GM12878 (cell line): ENCODE measurements at regions not wholly inside any gene's neighbourhood (a gene's known extent, or its start where the extent isn't known, plus 50 kb on each side); places are given as distances from the start of the nearest gene placed in this dataset.

Experiments
- ATAC-seq: fragments of 200-7000 bp; cut with Tn5 transposase; 3 replicates; pipeline ENCODE4 v1.9.1; 2020; ENCODE audit warnings: mild to moderate bottlenecking, moderate library complexity
- BruUV-seq: library from RNA; stranded (reverse); fragments of 400-500 nt; replicated peaks from 2 replicates; lab custom pipeline; 2021; lab: Mats Ljungman, UMichigan
- CTCF ChIA-PET: fragments of 300-600 bp; sonication (Branson Sonifier 250); formaldehyde crosslinking; extraction: SDS; loops from one replicate; lab custom pipeline; 2021; ENCODE audit warnings: inconsistent platforms; lab: Yijun Ruan, JAX
- POLR2A ChIA-PET: fragments of 350-600 bp; formaldehyde crosslinking; extraction: SDS; loops from one replicate; lab custom pipeline; 2021; ENCODE audit warnings: inconsistent platforms; lab: Charles Lee
- RAD21 ChIA-PET: fragments of 300-600 bp; sonication (Branson Sonifier 250); formaldehyde crosslinking; loops from one replicate; lab custom pipeline; 2023; ENCODE audit warnings: antibody characterized with exemption; ENCODE audit not compliant: unreplicated experiment; lab: Charles Lee
- SMC1A ChIA-PET: fragments of 300-600 bp; sonication (Branson Sonifier 250); formaldehyde crosslinking; loops from one replicate; lab custom pipeline; 2023; ENCODE audit not compliant: unreplicated experiment, uncharacterized antibody; lab: Charles Lee
- DNase-seq: peaks from one replicate; pipeline ENCODE4 v3.0.0-alpha.2; 2011; ENCODE audit warnings: low read depth, low spot score
- FAIRE-seq: peaks from 3 replicates; lab custom pipeline; 2011; peaks lifted over from hg19 to GRCh38; lab: Jason Lieb, UNC
- H2AFZ ChIP-seq: 2 replicates; pipeline ENCODE4 v1.6.0; 2011; ENCODE audit warnings: low read depth, low read length, control low read depth; ENCODE audit not compliant: control insufficient read depth
- H3K27ac ChIP-seq: 2 replicates; pipeline ENCODE4 v1.5.1; 2011; ENCODE audit warnings: control low read depth; ENCODE audit not compliant: control insufficient read depth, insufficient read depth
- H3K27me3 ChIP-seq, 2 experiments: replicated peaks in 1 of 2; 2 replicates each; pipeline versions ENCODE4 v1.6.0 to v1.6.1; 2011; ENCODE audit warnings: low read length in 1 of 2; ENCODE audit not compliant: control insufficient read depth in 2 of 2, insufficient read depth in 2 of 2
- H3K36me3 ChIP-seq, 2 experiments: 2 replicates each; pipeline ENCODE4 v1.5.1; 2011; ENCODE audit warnings: low read length in 1 of 2; ENCODE audit not compliant: control insufficient read depth in 2 of 2, insufficient read depth in 2 of 2
- H3K4me1 ChIP-seq: 2 replicates; pipeline ENCODE4 v1.6.1; 2011; ENCODE audit warnings: mild to moderate bottlenecking, low read length, moderate library complexity, mixed read lengths; ENCODE audit not compliant: control insufficient read depth, insufficient read depth
- H3K4me2 ChIP-seq: 2 replicates; pipeline ENCODE4 v1.6.0; 2011; ENCODE audit warnings: control low read depth; ENCODE audit not compliant: control insufficient read depth, insufficient read depth
- H3K4me3 ChIP-seq: fragments of 200-600 bp; sonication (generic); 2 replicates; pipeline ENCODE4 v1.5.1; 2016
- H3K79me2 ChIP-seq: 2 replicates; pipeline ENCODE4 v1.6.0; 2011; ENCODE audit warnings: low read length; ENCODE audit not compliant: control insufficient read depth, insufficient read depth
- H3K9ac ChIP-seq: 2 replicates; pipeline ENCODE4 v1.8.0; 2011; ENCODE audit warnings: low read length, control low read depth, mixed read lengths; ENCODE audit not compliant: control insufficient read depth, insufficient read depth
- H3K9me3 ChIP-seq: replicated peaks from 3 replicates; pipeline ENCODE4 v1.5.1; 2011; ENCODE audit warnings: mild to moderate bottlenecking, low read length; ENCODE audit not compliant: control insufficient read depth, insufficient read depth
- H4K20me1 ChIP-seq: 2 replicates; pipeline ENCODE4 v1.6.0; 2011; ENCODE audit not compliant: control insufficient read depth, insufficient read depth
- ASH2L ChIP-seq: fragments of 300-600, 200-600 bp; sonication (generic); IDR thresholded peaks from 2 replicates; pipeline ENCODE4 v1.6.1; 2017; ENCODE audit warnings: low read depth, mild to moderate bottlenecking, borderline replicate concordance
- ESRRA ChIP-seq: IDR thresholded peaks from 2 replicates; pipeline ENCODE4 v1.6.1; 2012; ENCODE audit warnings: mild to moderate bottlenecking, low read length, improper control_type of control experiment
- HDGF ChIP-seq: fragments of 450-650 bp; IDR thresholded peaks from 2 replicates; pipeline ENCODE4 v1.6.1; 2016; ENCODE audit warnings: antibody characterized with exemption
- IKZF1 ChIP-seq: fragments of 450-650 bp; conservative IDR thresholded peaks from 2 replicates; pipeline ENCODE4 v1.6.1; 2017; ENCODE audit warnings: antibody characterized with exemption, mild to moderate bottlenecking
- JUND ChIP-seq: IDR thresholded peaks from 2 replicates; pipeline ENCODE4 v1.6.1; 2012; ENCODE audit warnings: low read depth, mild to moderate bottlenecking, low read length, improper control_type of control experiment, moderate library complexity
- KAT2A ChIP-seq: conservative IDR thresholded peaks from 2 replicates; pipeline ENCODE4 v1.6.1; 2011; ENCODE audit warnings: low read depth, low read length; ENCODE audit not compliant: control insufficient read depth
- POLR2A ChIP-seq: IDR thresholded peaks from 2 replicates; pipeline ENCODE4 v1.6.1; 2011; ENCODE audit warnings: low read depth, mild to moderate bottlenecking, low read length
- POLR2AphosphoS2 ChIP-seq: IDR thresholded peaks from 2 replicates; pipeline ENCODE4 v1.6.1; 2011; ENCODE audit warnings: low read depth, mild to moderate bottlenecking, low read length, improper control_type of control experiment, moderate library complexity
- POLR2AphosphoS5 ChIP-seq: IDR thresholded peaks from 2 replicates; pipeline ENCODE4 v1.6.1; 2011; ENCODE audit warnings: mild to moderate bottlenecking, low read length, inconsistent platforms
- STAT3 ChIP-seq: IDR thresholded peaks from 2 replicates; pipeline ENCODE4 v1.6.1; 2011; ENCODE audit warnings: low read depth, low read length, improper control_type of control experiment
- SUPT20H ChIP-seq: IDR thresholded peaks from 2 replicates; pipeline ENCODE4 v1.6.1; 2011; ENCODE audit warnings: low read depth, mild to moderate bottlenecking, low read length, moderate library complexity, borderline replicate concordance; ENCODE audit not compliant: control insufficient read depth
- TCF12 ChIP-seq: IDR thresholded peaks from 2 replicates; pipeline ENCODE4 v1.6.1; 2011; ENCODE audit warnings: low read depth, mild to moderate bottlenecking, low read length
- WRNIP1 ChIP-seq: IDR thresholded peaks from 2 replicates; pipeline ENCODE4 v1.6.1; 2011; ENCODE audit warnings: low read depth, low read length, improper control_type of control experiment, borderline replicate concordance
- ZSCAN29 ChIP-seq: fragments of 450-650 bp; IDR thresholded peaks from 2 replicates; pipeline ENCODE4 v1.6.1; 2017; ENCODE audit warnings: mild to moderate bottlenecking, moderate library complexity
- WGBS: methylation state at CpG from one replicate; pipeline ENCODE4 v1.1.6; 2016; ENCODE audit warnings: low lambda C conversion rate; ENCODE audit not compliant: insufficient replicate concordance, insufficient coverage; ENCODE audit errors: missing lambda C conversion rate; 5-methylcytosine and 5-hydroxymethylcytosine counted together
- in situ Hi-C: fragments of 300-500 bp; cut with MboI; formaldehyde crosslinking; loops from 9 replicates; pipeline ENCODE4 v1.14.3; 2018; ENCODE audit warnings: mixed read lengths
- intact Hi-C: fragments of 100-400 bp; cut with micrococcal nuclease; formaldehyde crosslinking; loops from one replicate; pipeline ENCODE4 v1.14.2; 2022; ENCODE audit not compliant: unreplicated experiment
- TF ChIP-seq, protein P1 (sequence below): fragments of 450-650 bp; formaldehyde crosslinking; IDR thresholded peaks from 2 replicates; pipeline ENCODE4 v1.4.0; 2022; ENCODE audit warnings: mild to moderate bottlenecking, moderate library complexity
- TF ChIP-seq, protein P2 (sequence below): fragments of 450-650 bp; conservative IDR thresholded peaks from 2 replicates; pipeline ENCODE4 v1.6.1; 2017; ENCODE audit warnings: mild to moderate bottlenecking, moderate library complexity
- TF ChIP-seq, protein P3 (sequence below): fragments of 450-650 bp; IDR thresholded peaks from 2 replicates; pipeline ENCODE4 v1.6.1; 2017; ENCODE audit warnings: antibody characterized with exemption, mild to moderate bottlenecking, moderate library complexity

DNA sequence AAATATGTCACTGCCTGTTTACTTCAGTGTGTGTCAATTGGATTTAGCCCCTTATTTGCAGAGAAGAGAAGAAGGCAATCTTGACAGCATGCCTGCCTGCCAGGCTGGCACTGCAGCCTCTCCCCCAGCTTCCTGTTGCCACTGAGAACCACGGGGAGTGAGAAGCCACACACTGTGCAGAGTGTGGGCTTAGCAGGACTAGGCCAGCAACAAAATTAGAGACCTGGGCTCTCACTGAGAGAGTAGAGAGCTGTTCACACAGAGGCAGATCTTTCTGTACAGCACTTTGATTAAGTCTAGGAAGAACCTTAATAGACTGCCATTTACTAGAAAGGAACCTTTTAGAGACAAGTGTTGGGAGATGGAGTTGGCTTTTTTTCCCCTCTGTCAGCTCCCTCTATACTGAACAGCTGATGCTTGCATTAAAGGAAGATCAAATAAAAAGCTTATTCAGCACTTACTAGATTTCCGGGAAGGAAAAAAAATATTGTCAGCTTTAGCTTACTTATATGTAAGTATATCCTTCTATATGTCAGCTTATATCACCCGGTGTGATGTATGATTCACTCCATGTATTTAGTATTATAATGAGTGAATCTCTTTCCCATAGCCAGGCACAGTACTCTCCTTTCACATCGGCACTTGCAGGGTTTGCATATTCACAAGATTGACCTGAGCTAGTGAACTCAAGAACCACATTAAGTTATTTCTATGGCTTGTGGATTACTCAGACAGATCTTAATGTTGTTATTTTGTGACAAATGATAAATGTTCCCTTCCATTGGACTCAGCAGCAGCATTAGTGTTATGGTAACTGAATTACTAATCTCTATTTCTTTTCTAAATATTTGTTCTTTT, 851.0 kb upstream of the EPHA7 start:
- RAD21 ChIA-PET, result no interaction called here
- in situ Hi-C loops, result no loop called here
- Histone ChIP-seq H3K36me3 (no peaks in the 10 kb centered on the region), H3K4me3 (no peak overlapping the region), H4K20me1 (no peaks in the 10 kb centered on the region), H3K27ac (no peak overlapping the region), H2AFZ (no peak overlapping the region), H3K9me3 (no peaks in the 10 kb centered on the region), H3K4me1 (no peaks in the 10 kb centered on the region), H3K27me3 (no peaks in the 10 kb centered on the region), H3K9ac (no peak overlapping the region), H3K79me2 (no peaks in the 10 kb centered on the region), H3K4me2 (no peak overlapping the region)
- WGBS, result 49% methylated on average over 4 of the region's 4 CpGs
- no peak for DNase-seq
- CTCF ChIA-PET, result no interaction called here
- intact Hi-C loops, result no loop called here
- ATAC-seq, result peak; percentile 51; the same call in 2 of the 3 replicates
- SMC1A ChIA-PET, result no interaction called here
- no TSS peak for BruUV-seq
- POLR2A ChIA-PET, result no interaction called here
- FAIRE-seq, result no peak
- TF ChIP-seq ASH2L, result no peak
- TF ChIP-seq POLR2A, result no peak
- no peak for TF ChIP-seq KAT2A
- no peak for TF ChIP-seq WRNIP1
- TF ChIP-seq, protein P1, sequence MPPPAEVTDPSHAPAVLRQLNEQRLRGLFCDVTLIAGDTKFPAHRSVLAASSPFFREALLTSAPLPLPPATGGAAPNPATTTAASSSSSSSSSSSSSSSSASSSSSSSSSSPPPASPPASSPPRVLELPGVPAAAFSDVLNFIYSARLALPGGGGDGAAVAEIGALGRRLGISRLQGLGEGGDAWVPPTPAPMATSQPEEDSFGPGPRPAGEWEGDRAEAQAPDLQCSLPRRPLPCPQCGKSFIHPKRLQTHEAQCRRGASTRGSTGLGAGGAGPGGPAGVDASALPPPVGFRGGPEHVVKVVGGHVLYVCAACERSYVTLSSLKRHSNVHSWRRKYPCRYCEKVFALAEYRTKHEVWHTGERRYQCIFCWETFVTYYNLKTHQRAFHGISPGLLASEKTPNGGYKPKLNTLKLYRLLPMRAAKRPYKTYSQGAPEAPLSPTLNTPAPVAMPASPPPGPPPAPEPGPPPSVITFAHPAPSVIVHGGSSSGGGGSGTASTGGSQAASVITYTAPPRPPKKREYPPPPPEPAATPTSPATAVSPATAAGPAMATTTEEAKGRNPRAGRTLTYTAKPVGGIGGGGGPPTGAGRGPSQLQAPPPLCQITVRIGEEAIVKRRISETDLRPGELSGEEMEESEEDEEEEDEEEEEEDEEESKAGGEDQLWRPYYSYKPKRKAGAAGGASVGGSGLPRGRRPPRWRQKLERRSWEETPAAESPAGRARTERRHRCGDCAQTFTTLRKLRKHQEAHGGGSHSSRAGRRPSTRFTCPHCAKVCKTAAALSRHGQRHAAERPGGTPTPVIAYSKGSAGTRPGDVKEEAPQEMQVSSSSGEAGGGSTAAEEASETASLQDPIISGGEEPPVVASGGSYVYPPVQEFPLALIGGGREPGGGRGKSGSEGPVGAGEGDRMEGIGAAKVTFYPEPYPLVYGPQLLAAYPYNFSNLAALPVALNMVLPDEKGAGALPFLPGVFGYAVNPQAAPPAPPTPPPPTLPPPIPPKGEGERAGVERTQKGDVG (CRISPR knock-in tag), result no peak
- no peak for TF ChIP-seq TCF12
- no peak for TF ChIP-seq POLR2AphosphoS5
- TF ChIP-seq JUND, result no peak
- TF ChIP-seq, protein P2, sequence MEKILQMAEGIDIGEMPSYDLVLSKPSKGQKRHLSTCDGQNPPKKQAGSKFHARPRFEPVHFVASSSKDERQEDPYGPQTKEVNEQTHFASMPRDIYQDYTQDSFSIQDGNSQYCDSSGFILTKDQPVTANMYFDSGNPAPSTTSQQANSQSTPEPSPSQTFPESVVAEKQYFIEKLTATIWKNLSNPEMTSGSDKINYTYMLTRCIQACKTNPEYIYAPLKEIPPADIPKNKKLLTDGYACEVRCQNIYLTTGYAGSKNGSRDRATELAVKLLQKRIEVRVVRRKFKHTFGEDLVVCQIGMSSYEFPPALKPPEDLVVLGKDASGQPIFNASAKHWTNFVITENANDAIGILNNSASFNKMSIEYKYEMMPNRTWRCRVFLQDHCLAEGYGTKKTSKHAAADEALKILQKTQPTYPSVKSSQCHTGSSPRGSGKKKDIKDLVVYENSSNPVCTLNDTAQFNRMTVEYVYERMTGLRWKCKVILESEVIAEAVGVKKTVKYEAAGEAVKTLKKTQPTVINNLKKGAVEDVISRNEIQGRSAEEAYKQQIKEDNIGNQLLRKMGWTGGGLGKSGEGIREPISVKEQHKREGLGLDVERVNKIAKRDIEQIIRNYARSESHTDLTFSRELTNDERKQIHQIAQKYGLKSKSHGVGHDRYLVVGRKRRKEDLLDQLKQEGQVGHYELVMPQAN, result no peak
- TF ChIP-seq STAT3, result no peak
- no peak for TF ChIP-seq ZSCAN29
- TF ChIP-seq, protein P3, sequence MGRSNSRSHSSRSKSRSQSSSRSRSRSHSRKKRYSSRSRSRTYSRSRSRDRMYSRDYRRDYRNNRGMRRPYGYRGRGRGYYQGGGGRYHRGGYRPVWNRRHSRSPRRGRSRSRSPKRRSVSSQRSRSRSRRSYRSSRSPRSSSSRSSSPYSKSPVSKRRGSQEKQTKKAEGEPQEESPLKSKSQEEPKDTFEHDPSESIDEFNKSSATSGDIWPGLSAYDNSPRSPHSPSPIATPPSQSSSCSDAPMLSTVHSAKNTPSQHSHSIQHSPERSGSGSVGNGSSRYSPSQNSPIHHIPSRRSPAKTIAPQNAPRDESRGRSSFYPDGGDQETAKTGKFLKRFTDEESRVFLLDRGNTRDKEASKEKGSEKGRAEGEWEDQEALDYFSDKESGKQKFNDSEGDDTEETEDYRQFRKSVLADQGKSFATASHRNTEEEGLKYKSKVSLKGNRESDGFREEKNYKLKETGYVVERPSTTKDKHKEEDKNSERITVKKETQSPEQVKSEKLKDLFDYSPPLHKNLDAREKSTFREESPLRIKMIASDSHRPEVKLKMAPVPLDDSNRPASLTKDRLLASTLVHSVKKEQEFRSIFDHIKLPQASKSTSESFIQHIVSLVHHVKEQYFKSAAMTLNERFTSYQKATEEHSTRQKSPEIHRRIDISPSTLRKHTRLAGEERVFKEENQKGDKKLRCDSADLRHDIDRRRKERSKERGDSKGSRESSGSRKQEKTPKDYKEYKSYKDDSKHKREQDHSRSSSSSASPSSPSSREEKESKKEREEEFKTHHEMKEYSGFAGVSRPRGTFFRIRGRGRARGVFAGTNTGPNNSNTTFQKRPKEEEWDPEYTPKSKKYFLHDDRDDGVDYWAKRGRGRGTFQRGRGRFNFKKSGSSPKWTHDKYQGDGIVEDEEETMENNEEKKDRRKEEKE, result no peak
- no peak for TF ChIP-seq POLR2AphosphoS2
- no peak for TF ChIP-seq ESRRA
- TF ChIP-seq SUPT20H, result no peak
- TF ChIP-seq IKZF1, result no peak
- no peak for TF ChIP-seq HDGF
